Inferior parietal cortex (tissue), 1 donor: ENCODE measurements at regions not wholly inside any gene's neighbourhood (a gene's known extent, or its start where the extent isn't known, plus 50 kb on each side); places are given as distances from the start of the nearest gene placed in this dataset.

ENCODE experiments used
- DNase-seq: peaks from one replicate; pipeline ENCODE4 v3.0.0-alpha.2; 2016; ENCODE audit errors: extremely low spot score

DNA sequence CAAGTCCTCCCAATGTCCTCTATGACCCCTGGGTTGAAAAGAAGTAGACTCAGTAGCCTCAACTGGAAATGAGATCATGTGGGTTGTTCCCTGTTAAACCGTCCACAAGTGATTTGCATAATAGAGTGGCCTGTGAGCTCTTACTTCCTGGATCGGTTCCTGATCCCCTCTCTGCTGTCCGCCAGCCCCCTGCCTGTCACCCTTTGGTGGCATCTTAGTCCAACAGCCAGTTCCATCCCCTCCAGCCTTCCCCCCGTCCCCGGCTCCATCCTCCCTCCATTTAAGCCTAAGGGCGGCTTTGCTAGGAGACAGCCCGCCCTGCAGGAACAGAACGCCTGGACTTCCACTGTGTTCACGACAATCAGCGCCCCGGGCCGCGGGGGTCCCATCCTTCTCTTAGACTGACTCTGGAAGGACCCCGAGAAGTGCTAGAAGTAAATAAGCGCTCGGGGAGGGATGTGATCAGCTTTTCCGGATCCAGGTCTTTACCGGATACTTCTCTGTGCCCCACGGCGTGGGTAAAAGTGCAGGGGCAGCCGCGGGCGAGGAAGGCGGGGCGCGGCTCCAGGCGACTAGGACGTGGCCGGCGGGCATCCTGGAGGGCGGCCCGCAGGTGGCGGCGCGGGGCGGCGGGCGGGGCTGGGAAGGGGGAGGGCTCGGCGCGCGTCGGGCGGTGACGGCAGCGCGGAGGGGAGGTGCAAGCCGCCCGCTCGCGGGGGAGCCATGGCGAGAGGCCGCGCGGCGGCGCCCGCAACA lies 51.2 kb upstream of the ULK4 start:
- no peak for DNase-seq

DNA sequence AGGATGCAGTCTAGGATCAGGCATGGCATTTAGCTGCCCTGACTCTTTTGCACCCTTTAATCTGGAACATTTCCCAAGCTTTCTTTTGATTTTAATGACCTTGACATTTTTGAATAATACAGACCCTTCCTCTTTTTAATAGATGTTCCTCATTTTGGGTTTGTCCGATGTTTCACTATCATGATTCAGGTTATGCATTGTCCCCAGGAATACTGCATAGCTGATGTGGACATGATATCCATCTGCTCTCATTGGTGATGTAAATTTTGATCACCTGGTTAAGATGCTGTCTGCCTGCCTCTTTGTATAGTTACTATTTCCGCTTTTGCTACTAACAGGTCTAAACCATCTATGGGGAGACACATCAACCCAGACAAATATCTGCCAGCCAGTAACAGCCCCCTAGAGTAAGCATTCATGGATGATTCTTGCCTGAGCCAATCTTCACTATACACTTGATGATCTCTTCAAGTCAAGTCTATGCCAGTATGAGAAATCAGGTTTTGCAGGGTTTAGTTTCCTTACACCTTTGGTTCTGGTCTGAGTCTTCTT lies 50.6 kb upstream of the ULK4 start:
- DNase-seq, result no peak
